ENCODE measurements at regions not wholly inside any gene's neighbourhood (a gene's known extent, or its start where the extent isn't known, plus 50 kb on each side); places are given as distances from the start of the nearest gene placed in this dataset.
A peak's percentile ranks its signal among the peaks of the same experiment; 100 is the strongest.
"Not testable (repeated sequence)": the region's sequence is repeated elsewhere in the genome, so short reads cannot be mapped to it uniquely, and the experiment has no call there.

DNA sequence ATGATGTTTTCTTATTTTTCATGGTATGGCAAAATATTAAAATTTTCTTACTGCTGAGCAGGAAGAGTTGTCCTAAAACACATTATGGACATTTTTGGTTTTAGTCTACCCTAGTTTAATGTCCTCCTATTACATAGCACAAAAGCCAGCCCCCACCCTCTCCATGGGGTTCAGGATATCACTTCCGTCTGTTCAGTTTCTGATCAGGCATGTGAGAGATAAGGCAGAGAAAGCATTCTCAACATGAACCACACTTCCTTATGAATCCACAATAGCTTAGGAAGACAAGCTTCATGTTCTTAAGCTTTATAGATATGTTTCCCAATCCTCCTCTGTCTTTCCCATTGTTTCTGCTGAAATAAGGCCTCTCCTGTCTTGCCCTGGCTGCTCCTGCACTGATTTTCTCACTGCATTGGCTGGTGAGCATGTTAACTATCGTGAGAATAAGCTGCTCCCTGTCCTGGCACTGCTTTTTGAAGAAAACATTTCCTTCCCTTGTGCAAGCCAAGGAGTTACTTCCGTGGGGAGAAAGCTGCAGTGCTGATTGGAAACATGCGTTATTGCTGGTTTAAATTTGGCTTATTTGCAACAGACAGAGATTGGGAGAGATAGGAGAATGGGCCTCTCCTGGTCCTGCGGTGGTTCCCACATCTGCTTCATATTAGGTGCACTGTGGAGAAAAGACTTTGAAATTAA, 260.3 kb upstream of the RPS23 start:
- no peaks in the 10 kb centered on the region for H3K9me3 ChIP-seq (ENCODE audit: control insufficient read depth, low read length)
- TF ChIP-seq, protein P1, sequence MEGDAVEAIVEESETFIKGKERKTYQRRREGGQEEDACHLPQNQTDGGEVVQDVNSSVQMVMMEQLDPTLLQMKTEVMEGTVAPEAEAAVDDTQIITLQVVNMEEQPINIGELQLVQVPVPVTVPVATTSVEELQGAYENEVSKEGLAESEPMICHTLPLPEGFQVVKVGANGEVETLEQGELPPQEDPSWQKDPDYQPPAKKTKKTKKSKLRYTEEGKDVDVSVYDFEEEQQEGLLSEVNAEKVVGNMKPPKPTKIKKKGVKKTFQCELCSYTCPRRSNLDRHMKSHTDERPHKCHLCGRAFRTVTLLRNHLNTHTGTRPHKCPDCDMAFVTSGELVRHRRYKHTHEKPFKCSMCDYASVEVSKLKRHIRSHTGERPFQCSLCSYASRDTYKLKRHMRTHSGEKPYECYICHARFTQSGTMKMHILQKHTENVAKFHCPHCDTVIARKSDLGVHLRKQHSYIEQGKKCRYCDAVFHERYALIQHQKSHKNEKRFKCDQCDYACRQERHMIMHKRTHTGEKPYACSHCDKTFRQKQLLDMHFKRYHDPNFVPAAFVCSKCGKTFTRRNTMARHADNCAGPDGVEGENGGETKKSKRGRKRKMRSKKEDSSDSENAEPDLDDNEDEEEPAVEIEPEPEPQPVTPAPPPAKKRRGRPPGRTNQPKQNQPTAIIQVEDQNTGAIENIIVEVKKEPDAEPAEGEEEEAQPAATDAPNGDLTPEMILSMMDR (IDR thresholded peaks at IDR 0.05) = no peak
- no peaks in the 10 kb centered on the region for H3K4me1 ChIP-seq
- H3K36me3 ChIP-seq (ENCODE audit: control insufficient read depth, insufficient read depth, low read length) = no peaks in the 10 kb centered on the region
- no peaks in the 10 kb centered on the region for H3K27me3 ChIP-seq (ENCODE audit: control insufficient read depth, insufficient read depth, low read length)
- H3K4me3 ChIP-seq (ENCODE audit: low read depth, low read length) = no peak overlapping the region
- H3K79me2 ChIP-seq = no peaks in the 10 kb centered on the region
- H3K27ac ChIP-seq = no peak overlapping the region
- peak overlapping the region; percentile 5 for H2AFZ ChIP-seq
- no peak overlapping the region for H3K9ac ChIP-seq
- no peak overlapping the region for H3K4me2 ChIP-seq (ENCODE audit: low read length)

DNA sequence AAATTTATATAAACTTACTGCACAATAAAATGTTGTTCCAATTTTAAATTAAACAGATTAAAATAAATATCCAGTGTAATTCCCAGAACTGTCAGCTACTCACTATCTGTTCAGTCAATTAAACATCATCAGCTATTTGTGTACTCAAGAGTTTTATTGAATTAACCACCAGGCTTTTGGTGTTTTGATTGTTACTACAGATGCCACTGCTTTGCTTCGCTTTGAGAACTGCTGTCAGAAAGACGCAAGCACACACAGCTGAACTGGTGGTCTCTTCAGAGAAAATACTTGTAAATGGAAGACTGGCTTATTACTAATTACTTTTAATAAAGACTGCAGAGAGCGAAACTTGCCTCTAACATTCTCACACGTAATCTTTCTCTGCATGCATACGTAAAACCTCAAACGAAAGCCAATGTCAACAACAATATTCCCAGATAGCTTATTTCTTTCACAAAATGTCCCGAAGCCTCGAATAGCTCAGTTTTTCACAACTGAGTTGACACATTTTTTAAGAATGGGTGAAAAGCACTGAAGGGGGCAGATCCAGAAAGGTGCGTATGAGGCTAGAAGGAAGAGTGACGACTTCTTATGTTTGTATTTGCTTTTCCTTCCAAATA, 259.6 kb upstream of the RPS23 start:
- no peak overlapping the region for H3K27ac ChIP-seq
- H2AFZ ChIP-seq = no peak overlapping the region
- no peaks in the 10 kb centered on the region for H3K4me1 ChIP-seq
- TF ChIP-seq, protein P1 (IDR thresholded peaks at IDR 0.05) = no peak
- H3K9ac ChIP-seq = no peak overlapping the region
- no peaks in the 10 kb centered on the region for H3K79me2 ChIP-seq
- H3K4me2 ChIP-seq (ENCODE audit: low read length) = no peak overlapping the region
- H3K27me3 ChIP-seq (ENCODE audit: control insufficient read depth, insufficient read depth, low read length) = no peaks in the 10 kb centered on the region
- no peak overlapping the region for H3K4me3 ChIP-seq (ENCODE audit: low read depth, low read length)
- H3K36me3 ChIP-seq (ENCODE audit: control insufficient read depth, insufficient read depth, low read length) = no peaks in the 10 kb centered on the region
- no peaks in the 10 kb centered on the region for H3K9me3 ChIP-seq (ENCODE audit: control insufficient read depth, low read length)

DNA sequence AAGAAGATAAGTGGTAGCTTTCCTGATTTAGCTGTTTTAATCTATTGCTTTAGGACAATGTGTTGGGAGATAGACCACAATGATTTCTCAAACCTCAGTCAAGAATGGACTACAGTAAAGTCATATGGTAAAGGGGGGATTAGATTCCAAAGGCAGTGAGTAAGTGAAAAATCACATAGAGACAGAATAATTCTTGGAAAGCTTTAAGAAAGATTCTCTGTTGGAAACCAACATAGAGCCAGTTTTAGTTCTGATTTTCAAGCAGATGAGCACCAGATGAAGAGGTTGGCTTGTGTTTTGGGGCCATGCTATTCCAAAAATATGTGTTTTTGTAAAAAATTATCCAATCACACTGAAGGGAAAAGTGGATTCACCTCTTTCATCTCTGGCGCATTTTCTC, 256.8 kb upstream of the RPS23 start:
- H3K9ac ChIP-seq = no peak overlapping the region
- no peaks in the 10 kb centered on the region for H3K9me3 ChIP-seq (ENCODE audit: control insufficient read depth, low read length)
- H2AFZ ChIP-seq = no peak overlapping the region
- H3K4me1 ChIP-seq = no peaks in the 10 kb centered on the region
- no peaks in the 10 kb centered on the region for H3K27me3 ChIP-seq (ENCODE audit: control insufficient read depth, insufficient read depth, low read length)
- no peaks in the 10 kb centered on the region for H3K36me3 ChIP-seq (ENCODE audit: control insufficient read depth, insufficient read depth, low read length)
- no peak overlapping the region for H3K27ac ChIP-seq
- TF ChIP-seq, protein P1 (IDR thresholded peaks at IDR 0.05) = no peak
- H3K4me2 ChIP-seq (ENCODE audit: low read length) = no peak overlapping the region
- H3K4me3 ChIP-seq (ENCODE audit: low read depth, low read length) = no peak overlapping the region
- no peaks in the 10 kb centered on the region for H3K79me2 ChIP-seq

DNA sequence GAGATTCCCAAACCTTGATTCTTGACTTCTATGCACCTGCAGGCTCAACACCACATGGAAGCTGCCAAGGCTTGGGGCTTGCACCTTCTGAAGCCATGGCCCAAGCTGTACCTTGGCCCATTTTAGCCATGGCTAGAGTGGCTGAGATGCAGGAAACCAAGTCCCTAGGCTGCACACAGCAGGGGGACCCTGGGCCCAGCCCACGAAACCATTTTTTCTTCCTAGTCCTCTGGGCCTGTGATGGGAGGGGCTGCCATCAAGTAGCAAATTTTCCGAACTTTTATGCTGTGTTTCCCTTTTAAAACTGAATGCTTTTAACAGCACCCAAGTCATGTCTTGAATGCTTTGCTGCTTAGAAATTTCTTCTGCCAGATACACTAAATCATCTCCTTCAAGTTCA, 253.9 kb upstream of the RPS23 start:
- not testable (repeated sequence) for H3K27me3 ChIP-seq (ENCODE audit: control insufficient read depth, insufficient read depth, low read length); H3K36me3 ChIP-seq (ENCODE audit: control insufficient read depth, insufficient read depth, low read length); H3K9me3 ChIP-seq (ENCODE audit: control insufficient read depth, low read length); H2AFZ ChIP-seq; H3K4me3 ChIP-seq (ENCODE audit: low read depth, low read length); H3K4me2 ChIP-seq (ENCODE audit: low read length); H3K4me1 ChIP-seq; H3K9ac ChIP-seq; H3K79me2 ChIP-seq; H3K27ac ChIP-seq

DNA sequence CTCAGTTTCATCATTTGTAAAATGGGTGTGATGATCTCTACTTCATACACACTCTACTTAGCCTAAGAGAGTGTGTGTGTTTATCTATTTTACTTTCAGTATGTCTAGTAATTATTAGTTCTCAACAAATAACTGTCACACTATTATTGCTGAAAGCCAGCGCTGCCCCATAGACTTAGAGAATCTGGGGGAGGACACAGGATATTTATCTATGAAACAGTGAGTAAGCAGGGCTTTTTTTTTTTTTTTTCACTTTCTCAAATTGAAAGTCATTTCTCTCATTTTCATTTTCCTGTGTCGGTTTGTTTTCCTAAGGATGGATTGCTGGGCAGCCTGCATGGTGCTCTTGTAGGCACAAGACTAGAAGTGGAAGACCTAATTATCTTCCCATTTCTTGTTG, 248.4 kb upstream of the RPS23 start:
- H3K4me1 ChIP-seq = peaks cover 9% of the 10 kb centered on the region
- no peaks in the 10 kb centered on the region for H3K9me3 ChIP-seq (ENCODE audit: control insufficient read depth, low read length)
- no peak overlapping the region for H3K27ac ChIP-seq
- H3K36me3 ChIP-seq (ENCODE audit: control insufficient read depth, insufficient read depth, low read length) = no peaks in the 10 kb centered on the region
- H2AFZ ChIP-seq = no peak overlapping the region
- no peaks in the 10 kb centered on the region for H3K79me2 ChIP-seq
- H3K27me3 ChIP-seq (ENCODE audit: control insufficient read depth, insufficient read depth, low read length) = no peaks in the 10 kb centered on the region
- H3K4me2 ChIP-seq (ENCODE audit: low read length) = no peak overlapping the region
- H3K4me3 ChIP-seq (ENCODE audit: low read depth, low read length) = no peak overlapping the region
- H3K9ac ChIP-seq = no peak overlapping the region
- TF ChIP-seq, protein P1 (IDR thresholded peaks at IDR 0.05) = no peak

Measured in parathyroid adenoma (tissue), 2 donors.